ENCODE measurements at regions not wholly inside any gene's neighbourhood (a gene's known extent, or its start where the extent isn't known, plus 50 kb on each side); places are given as distances from the start of the nearest gene placed in this dataset.

GRCh38 chr5:23253621-23254198 lies 253.7 kb upstream of the PRDM9 start:
- no peak for DNase-seq (ENCODE audit: low read depth in 2 of 3, low spot score in 1 of 3)

DNA sequence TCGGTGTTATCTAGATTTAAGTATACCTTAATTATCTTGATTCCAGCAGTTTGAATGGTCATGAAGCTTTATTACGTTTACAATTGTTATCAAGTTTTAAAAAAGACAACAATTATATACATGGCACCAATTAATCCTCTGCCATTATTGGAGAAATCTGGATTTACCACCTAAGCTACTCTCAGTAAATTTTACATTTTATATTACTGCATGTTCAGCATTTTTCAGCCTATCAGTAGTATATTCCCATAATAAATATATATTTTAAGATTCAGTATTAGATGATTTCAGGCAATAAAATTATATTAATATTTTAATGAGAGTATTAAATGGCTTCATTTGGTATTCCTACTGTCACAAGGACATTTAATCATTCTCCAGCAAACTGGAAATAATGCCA lies 264.5 kb upstream of the PRDM9 start:
- DNase-seq (ENCODE audit: low read depth in 2 of 3, low spot score in 1 of 3): no peak

- DNase-seq (ENCODE audit: low read depth in 2 of 3, low spot score in 1 of 3): no peak
These were observed 272.2 kb upstream of the PRDM9 start for GRCh38 chr5:23235246-23235645.

GRCh38 chr5:23234197-23234596 lies 273.2 kb upstream of the PRDM9 start:
- no peak for DNase-seq (ENCODE audit: low read depth in 2 of 3, low spot score in 1 of 3)

DNA sequence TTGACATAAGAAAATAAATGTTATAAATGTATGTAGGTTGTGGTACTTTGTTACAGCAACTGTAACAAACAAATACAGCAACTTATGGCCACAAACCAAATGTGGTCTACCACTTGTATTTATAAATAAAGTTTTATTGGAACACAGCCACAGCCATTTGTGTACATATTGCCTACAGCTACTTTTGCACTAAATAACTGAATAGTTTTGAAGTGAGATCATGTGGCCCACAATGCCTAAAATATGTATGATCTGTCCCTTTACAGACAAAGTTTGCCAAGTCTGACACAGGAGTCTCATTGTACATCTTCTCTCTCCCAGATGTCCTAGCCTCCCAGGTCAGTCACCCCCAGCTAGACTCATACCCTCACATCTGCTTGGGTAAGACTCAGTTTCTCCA lies 283.6 kb upstream of the PRDM9 start:
- no peak for DNase-seq (ENCODE audit: low read depth in 2 of 3, low spot score in 1 of 3)

DNA sequence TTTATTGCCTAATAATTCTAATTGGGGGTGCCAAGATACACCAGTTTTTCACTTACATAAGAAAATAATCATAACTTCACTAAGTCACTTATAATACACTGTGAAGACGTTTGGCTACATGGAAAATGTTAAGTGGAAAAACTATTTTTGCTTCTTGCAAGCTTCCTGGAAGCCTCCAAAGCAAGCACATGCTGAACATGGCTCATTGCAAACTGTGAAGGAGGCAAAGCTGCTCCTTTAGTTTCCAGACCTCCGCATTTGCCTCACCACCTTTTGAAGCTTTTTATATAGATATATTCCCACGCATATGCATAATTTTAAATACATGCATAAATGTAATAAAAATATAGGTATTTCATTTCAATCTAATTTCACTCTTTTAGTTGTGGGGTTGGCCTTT lies 285.6 kb upstream of the PRDM9 start:
- no peak for DNase-seq (ENCODE audit: low read depth in 2 of 3, low spot score in 1 of 3)

DNA sequence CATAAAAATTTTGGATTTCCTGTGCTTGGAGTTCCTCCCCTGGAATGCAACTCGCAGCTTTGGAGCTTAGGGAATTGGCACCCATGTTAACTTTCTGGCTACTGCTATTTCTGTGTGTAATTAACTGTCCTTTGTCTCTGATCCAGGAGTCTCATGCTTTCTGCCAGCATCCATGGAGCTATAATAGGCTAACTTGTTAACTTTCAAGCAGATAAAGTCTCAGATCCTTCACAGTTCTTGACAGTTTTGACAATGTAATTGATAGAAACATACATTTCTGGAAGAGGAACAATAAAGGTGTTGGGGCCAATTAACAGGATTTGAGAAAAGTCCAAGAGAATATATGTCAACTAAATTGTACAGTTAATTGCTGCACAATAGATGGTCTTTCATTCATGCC lies 290.2 kb upstream of the PRDM9 start:
- no peak for DNase-seq (ENCODE audit: low read depth in 2 of 3, low spot score in 1 of 3)

DNA sequence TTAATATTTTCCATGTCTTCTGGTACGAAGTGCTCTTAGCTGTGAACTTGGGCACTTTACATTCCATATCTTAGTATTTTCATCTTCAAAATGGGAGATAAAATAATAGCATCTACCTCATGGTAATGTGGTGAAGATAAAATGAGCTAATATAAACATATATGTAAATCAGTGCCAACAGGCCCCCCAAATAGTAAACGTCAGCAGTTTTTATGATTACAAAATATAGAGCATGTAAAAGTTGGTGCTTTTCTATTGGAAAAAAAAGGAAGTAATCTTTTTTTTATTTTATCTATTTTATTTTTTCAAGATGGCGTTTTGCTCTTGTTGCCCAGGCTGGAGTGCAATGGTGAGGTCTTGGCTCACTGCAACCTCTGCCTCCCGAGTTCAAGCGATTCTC lies 291.1 kb upstream of the PRDM9 start:
- no peak for DNase-seq (ENCODE audit: low read depth in 2 of 3, low spot score in 1 of 3)

GRCh38 chr5:23208959-23209431 lies 298.4 kb upstream of the PRDM9 start:
- DNase-seq (ENCODE audit: low read depth in 2 of 3, low spot score in 1 of 3): peak in 1 of 3 donors; percentile 1

DNA sequence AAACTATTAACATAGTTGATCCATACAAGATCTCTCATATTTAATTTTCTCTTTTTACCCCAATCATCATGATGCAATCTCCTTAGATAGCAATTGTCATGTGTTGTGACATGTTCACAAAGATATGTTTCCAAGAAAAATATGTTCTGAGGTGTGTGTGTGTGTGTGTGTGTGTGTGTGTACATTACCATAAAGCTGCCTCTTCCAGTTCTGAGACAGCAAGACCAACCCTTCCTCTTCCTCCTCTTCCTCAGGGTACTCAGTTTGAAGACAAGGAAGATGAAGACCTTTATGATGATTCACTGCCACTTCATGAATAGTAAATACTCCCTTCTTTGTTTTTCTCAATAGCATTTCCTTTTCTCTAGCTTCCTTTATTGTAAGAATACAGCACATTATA lies 303.3 kb upstream of the PRDM9 start:
- no peak for DNase-seq (ENCODE audit: low read depth in 2 of 3, low spot score in 1 of 3)

DNA sequence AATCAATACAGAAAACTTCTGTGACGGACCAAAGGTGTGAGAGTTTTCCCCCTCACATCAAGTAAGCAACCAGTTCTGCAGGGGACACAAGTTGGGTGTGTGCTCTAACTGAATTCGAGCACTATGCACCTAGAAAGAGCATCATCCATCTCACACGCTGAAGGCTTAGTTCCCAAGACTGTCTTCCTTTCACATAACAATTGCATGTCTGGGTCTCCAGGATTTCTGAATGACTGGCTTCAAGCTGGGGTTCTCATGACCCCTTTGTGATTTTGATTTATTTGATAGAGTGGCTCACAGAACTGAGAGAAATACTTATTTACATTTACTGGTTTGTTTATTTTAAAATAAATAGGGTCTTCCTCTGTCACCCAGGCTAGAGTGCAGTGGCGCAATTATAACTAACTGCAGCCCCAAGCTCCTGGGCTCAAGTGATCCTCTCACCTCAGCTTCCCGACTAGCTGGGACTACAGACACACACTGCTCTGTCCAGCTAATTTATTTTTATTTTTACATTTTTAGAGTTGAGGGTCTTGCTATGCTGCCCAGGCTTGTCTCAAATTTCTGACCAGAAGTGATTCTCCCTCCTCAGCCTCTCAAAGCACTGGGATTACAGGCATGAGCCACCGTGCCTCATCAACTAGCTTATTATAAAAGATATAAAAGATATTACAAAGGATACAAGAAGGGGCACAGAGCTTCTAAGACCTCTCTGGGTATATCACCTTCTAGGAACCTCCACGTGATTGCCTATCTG lies 316.7 kb upstream of the CDH12 start:
- DNase-seq (ENCODE audit: low read depth in 2 of 3, low spot score in 1 of 3): no peak

DNA sequence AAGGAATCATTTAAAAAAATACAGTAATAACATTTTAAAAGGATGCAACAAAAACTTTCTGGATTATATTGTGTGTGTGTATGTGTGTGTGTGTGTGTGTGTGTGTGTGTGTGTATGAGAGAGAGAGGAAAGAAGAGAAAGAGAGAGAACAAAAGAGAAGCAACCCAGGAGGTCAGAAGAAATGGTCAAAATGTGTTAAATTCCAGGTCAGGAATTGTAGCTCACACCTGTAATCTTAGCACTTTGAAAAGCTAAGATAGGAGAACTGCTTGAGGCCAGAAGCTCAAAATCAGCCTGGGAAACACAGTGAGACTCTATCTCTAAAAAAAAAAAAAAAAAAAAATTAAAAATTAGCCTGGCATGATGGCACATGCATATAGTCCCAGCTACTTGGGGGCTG lies 311.8 kb upstream of the CDH12 start:
- no peak for DNase-seq (ENCODE audit: low read depth in 2 of 3, low spot score in 1 of 3)

GRCh38 chr5:23158179-23158578 lies 305.0 kb upstream of the CDH12 start:
- DNase-seq (ENCODE audit: low read depth in 2 of 3, low spot score in 1 of 3): no peak

- no peak for DNase-seq (ENCODE audit: low read depth in 2 of 3, low spot score in 1 of 3)
These were observed 304.6 kb upstream of the CDH12 start for GRCh38 chr5:23157716-23158115.

GRCh38 chr5:23157169-23157568 lies 304.0 kb upstream of the CDH12 start:
- DNase-seq (ENCODE audit: low read depth in 2 of 3, low spot score in 1 of 3): no peak

- no peak for DNase-seq (ENCODE audit: low read depth in 2 of 3, low spot score in 1 of 3)
These were observed 294.5 kb upstream of the CDH12 start for GRCh38 chr5:23147625-23148024.

- DNase-seq (ENCODE audit: low read depth in 2 of 3, low spot score in 1 of 3): no peak
These were observed 293.0 kb upstream of the CDH12 start for GRCh38 chr5:23146183-23146582.

DNA sequence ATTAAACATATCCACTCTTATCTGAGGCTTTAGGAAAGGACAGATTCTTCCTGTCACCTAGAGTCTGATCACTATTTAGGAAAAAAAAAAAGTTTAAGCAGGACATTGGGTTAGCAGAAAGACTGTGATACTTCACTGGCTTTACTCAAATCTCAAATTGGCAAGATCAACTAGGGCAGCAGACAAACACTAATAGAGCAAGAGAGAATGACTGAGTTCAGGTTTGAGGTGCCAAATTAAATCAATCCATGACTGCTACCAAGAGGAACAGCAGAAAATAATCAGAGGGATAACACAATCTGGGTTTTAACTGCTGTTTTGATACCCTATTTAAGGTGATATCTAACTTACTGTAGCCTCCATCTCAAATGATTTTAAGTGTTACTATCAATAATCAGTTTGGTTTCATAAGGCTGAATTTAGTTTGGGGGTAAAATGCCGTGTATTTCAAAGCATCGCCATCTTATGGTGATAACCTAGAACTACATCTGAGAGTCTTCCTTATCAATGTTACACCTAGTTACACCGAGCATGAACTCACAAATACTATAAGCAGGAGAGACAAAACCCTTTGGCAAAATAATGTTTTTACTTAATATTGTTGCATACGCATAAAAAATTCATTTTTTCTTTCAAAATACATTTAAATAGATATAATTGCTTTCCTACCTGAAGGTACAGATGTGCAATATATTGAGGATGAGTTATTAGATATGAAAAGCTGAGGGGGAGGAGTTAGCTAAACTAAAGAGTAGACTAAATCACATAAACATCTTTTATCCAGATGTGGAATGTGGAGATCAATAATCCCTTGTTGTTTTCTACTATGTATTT lies 286.4 kb upstream of the CDH12 start:
- no peak for DNase-seq (ENCODE audit: low read depth in 2 of 3, low spot score in 1 of 3)

GRCh38 chr5:23136958-23137357 lies 283.8 kb upstream of the CDH12 start:
- no peak for DNase-seq (ENCODE audit: low read depth in 2 of 3, low spot score in 1 of 3)

DNA sequence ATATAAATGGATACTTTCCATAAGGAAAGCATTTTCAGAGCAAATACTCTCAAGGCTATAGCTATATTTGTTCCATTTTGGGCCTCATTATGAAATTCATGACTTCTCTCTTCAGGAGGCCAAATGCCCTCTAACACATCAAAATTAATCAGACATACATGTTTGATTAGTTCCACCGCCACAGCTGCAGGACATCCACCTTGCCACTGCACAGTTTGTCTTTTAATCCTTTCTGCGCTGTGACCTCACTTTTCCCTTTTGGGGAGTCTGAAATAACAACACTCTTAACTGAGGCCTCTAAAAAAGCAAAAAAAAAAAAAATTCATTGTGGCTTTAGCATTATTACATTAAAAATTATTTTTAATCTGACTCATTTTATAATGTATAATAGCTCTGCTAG lies 279.1 kb upstream of the CDH12 start:
- DNase-seq (ENCODE audit: low read depth in 2 of 3, low spot score in 1 of 3): no peak

DNA sequence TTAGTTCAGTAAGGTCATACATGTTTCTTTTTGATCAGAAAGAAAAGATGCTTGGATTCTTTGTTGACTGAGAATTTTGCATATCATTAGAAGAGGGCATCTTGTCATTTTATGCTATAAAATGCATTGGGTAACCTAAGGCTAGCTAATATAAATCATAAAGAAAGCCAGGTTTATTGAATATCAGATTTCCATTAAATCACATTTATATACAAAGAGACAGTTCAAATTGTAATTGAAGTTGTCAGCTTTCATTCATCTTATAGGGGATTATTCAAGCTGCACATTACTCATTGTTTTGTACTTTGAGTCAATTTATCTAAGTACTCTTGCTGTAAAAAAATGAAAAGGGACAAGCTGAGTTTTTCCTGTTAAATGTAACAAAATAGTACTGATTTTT lies 259.1 kb upstream of the CDH12 start:
- no peak for DNase-seq (ENCODE audit: low read depth in 2 of 3, low spot score in 1 of 3)

- no peak for DNase-seq (ENCODE audit: low read depth in 2 of 3, low spot score in 1 of 3)
These were observed 251.9 kb upstream of the CDH12 start for GRCh38 chr5:23105021-23105420.

Measured in stimulated activated CD4-positive, alpha-beta T cell treated with anti-CD3 and anti-CD28 coated beads, Interleukin-12 subunit alpha, Interleukin-12 subunit beta, amount 100 ng/mL, for 48 hours (primary cell).